Parathyroid adenoma (tissue), 2 donors: ENCODE measurements at regions not wholly inside any gene's neighbourhood (a gene's known extent, or its start where the extent isn't known, plus 50 kb on each side); places are given as distances from the start of the nearest gene placed in this dataset.

ENCODE experiments used
- H2AFZ ChIP-seq: fragments of 300-600 bp; sonication (generic); one replicate; pipeline ENCODE4 v1.7.0; 2017; ENCODE audit warnings: antibody characterized with exemption, mild to moderate bottlenecking
- H3K27ac ChIP-seq: fragments of 300-600 bp; sonication (generic); one replicate; pipeline ENCODE4 v1.7.0; 2017
- H3K27me3 ChIP-seq: fragments of 300-600 bp; sonication (generic); one replicate; pipeline ENCODE4 v1.7.0; 2017; ENCODE audit warnings: low read length; ENCODE audit not compliant: control insufficient read depth, insufficient read depth
- H3K36me3 ChIP-seq: fragments of 300-600 bp; sonication (generic); one replicate; pipeline ENCODE4 v1.7.0; 2017; ENCODE audit warnings: low read length; ENCODE audit not compliant: control insufficient read depth, insufficient read depth
- H3K4me1 ChIP-seq: fragments of 300-600 bp; sonication (generic); one replicate; pipeline ENCODE4 v1.7.0; 2017; ENCODE audit warnings: control low read depth
- H3K4me2 ChIP-seq: fragments of 300-600 bp; sonication (generic); one replicate; pipeline ENCODE4 v1.7.0; 2017; ENCODE audit warnings: low read length
- H3K4me3 ChIP-seq: fragments of 300-600 bp; sonication (generic); one replicate; pipeline ENCODE4 v1.7.0; 2017; ENCODE audit warnings: low read depth, low read length
- H3K79me2 ChIP-seq: fragments of 300-600 bp; sonication (generic); one replicate; pipeline ENCODE4 v1.7.0; 2017; ENCODE audit warnings: control low read depth
- H3K9ac ChIP-seq: fragments of 300-600 bp; sonication (generic); one replicate; pipeline ENCODE4 v1.7.0; 2017; ENCODE audit warnings: mild to moderate bottlenecking
- H3K9me3 ChIP-seq: fragments of 300-600 bp; sonication (generic); one replicate; pipeline ENCODE4 v1.7.0; 2017; ENCODE audit warnings: low read length; ENCODE audit not compliant: control insufficient read depth
- CTCF ChIP-seq: fragments of 300-600 bp; sonication (generic); IDR thresholded peaks from one replicate; pipeline ENCODE4 v1.7.0; 2017; ENCODE audit warnings: antibody characterized with exemption, mild to moderate bottlenecking
- donor health status: primary hyperparathyroidism.

DNA sequence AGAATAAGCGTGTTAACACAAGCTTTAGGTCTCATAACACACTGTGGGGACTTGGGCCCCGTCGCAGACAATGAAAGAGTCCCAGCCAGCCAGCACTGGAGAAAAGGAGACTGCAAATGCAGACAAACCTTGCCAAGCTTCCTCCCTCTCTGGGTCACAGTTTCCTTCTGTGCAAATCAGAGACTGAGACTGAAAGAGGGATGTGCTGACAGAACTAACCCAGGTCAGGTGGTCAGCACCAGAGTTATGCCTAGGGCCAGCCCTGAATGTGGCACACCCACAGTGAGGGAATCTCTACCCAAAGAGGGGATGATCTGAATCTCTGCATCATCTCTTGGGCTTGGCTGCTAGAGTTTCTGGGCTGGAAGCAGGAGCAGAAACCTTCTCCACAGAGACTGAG is 282.3 kb upstream of the CCL2 start:
- no peak overlapping the region for H2AFZ ChIP-seq
- no peaks in the 10 kb centered on the region for H3K27me3 ChIP-seq
- no peaks in the 10 kb centered on the region for H3K36me3 ChIP-seq
- no peak for TF ChIP-seq CTCF
- H3K4me3 ChIP-seq: no peak overlapping the region
- no peaks in the 10 kb centered on the region for H3K9me3 ChIP-seq
- H3K79me2 ChIP-seq: no peaks in the 10 kb centered on the region
- no peaks in the 10 kb centered on the region for H3K4me1 ChIP-seq
- H3K4me2 ChIP-seq: no peak overlapping the region
- no peak overlapping the region for H3K9ac ChIP-seq
- H3K27ac ChIP-seq: no peak overlapping the region

DNA sequence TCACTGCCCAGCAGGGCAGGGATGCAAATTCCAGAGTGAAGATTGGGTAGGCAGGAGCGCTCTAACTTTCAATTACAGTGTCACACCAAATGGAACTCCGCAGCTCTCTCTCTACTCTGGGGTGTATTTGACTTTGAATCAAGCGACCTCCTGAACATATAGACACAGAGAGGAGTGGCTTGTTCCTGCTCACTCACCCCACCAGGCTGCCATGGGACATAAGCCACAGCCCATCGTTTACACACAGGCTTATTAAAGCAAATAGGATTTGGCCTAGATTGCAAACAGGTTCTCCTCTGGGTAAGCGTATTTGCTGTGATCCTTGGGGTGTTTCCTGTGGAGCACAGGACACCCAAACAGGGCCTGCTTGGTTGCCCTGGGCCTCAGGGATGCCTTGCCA is 281.6 kb upstream of the CCL2 start:
- no peaks in the 10 kb centered on the region for H3K79me2 ChIP-seq
- no peak overlapping the region for H3K9ac ChIP-seq
- no peaks in the 10 kb centered on the region for H3K27me3 ChIP-seq
- no peak overlapping the region for H3K4me3 ChIP-seq
- H3K36me3 ChIP-seq: no peaks in the 10 kb centered on the region
- H3K4me1 ChIP-seq: no peaks in the 10 kb centered on the region
- no peak overlapping the region for H3K27ac ChIP-seq
- no peak overlapping the region for H3K4me2 ChIP-seq
- no peaks in the 10 kb centered on the region for H3K9me3 ChIP-seq
- no peak for TF ChIP-seq CTCF
- H2AFZ ChIP-seq: no peak overlapping the region

DNA sequence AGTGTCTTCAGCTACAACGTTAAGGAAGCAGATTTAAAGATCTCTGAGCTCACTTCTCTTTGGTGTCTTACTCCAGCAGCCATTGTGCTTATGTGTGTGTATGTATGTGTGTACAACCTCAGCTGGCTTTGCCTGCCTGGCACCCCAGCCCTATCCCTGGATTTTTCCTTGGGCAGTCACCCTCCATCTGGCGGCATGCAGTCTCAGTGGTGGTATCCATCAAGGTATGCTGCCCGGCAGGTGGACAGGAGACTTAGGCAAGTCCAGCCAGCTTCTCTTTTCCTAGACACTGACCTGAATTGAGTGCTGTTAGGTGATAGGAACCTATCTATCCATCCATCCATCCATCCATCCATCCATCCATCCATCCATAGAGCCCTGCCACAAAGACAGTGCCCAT is 280.8 kb upstream of the CCL2 start:
- H3K27me3 ChIP-seq: no peaks in the 10 kb centered on the region
- no peak overlapping the region for H3K4me2 ChIP-seq
- no peak overlapping the region for H3K4me3 ChIP-seq
- TF ChIP-seq CTCF: no peak
- H3K36me3 ChIP-seq: no peaks in the 10 kb centered on the region
- no peaks in the 10 kb centered on the region for H3K9me3 ChIP-seq
- H3K4me1 ChIP-seq: no peaks in the 10 kb centered on the region
- H3K9ac ChIP-seq: no peak overlapping the region
- H2AFZ ChIP-seq: no peak overlapping the region
- no peak overlapping the region for H3K27ac ChIP-seq
- H3K79me2 ChIP-seq: no peaks in the 10 kb centered on the region

DNA sequence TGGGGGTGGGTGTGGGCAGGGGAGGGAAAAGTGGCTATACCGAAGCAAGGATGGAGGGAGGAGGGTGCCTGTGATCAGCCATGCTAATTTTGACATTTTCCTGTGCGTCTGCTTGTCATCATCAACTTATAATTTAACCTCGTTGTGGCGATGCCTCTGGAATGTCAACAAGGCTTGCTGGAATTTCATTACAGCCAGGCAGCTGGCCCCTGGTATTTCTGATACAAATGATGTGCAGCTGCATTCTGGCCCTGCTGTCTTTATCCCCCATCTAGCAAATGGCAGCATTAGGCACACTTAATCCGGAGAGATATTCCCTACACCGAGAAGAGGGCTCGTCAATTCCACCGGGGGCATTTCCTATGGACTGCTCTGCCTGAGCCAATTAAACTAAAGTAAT is 278.3 kb upstream of the CCL2 start:
- Histone ChIP-seq H3K9ac (no peak overlapping the region), H3K4me3 (no peak overlapping the region), H3K79me2 (no peaks in the 10 kb centered on the region), H2AFZ (no peak overlapping the region), H3K27me3 (no peaks in the 10 kb centered on the region), H3K4me1 (no peaks in the 10 kb centered on the region), H3K4me2 (no peak overlapping the region), H3K9me3 (no peaks in the 10 kb centered on the region), H3K27ac (no peak overlapping the region), H3K36me3 (no peaks in the 10 kb centered on the region)
- no peak for TF ChIP-seq CTCF

DNA sequence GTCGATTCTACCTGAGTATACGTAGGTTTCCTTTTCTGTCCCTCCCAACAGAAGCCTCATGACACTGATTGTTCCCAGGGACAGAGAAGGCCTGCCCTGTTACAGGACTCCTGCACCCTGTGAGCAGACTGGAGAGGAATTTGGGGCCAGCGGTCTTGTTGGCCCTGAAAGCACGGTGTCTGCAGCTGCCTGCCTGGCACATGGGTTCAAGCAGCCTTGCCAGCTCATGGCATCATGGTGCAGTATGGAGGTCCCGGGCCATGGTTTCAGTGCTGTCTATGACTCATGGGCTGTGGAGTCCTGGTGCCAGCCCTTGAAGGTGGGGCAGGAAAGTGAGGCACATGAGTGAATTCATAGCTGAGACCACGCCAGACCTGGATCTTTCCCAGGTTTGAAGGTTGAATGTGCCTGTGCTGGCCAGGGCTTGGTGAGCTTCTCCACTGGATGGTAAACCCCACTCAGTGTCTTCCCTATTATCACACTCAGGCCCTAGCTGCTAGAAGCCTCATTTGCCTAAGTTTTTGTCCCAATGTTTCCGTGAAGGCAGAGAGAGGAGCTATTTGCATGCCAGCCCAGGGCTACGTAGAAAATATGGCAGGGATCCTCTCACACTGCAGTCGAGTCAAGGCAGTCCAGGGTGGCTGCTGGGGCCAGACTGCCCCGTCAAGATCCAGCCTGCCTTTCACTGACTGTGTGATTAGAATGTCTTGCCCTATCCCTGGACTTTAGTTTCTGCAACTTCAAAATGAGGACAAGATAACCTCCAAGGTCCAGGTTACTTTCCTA is 277.2 kb upstream of the CCL2 start:
- Histone ChIP-seq H3K4me1 (no peaks in the 10 kb centered on the region), H2AFZ (no peak overlapping the region), H3K27me3 (no peaks in the 10 kb centered on the region), H3K4me2 (no peak overlapping the region), H3K4me3 (no peak overlapping the region), H3K79me2 (no peaks in the 10 kb centered on the region), H3K9ac (no peak overlapping the region), H3K27ac (no peak overlapping the region), H3K9me3 (no peaks in the 10 kb centered on the region), H3K36me3 (no peaks in the 10 kb centered on the region)
- no peak for TF ChIP-seq CTCF
